GM12873 (cell line): ENCODE measurements at regions not wholly inside any gene's neighbourhood (a gene's known extent, or its start where the extent isn't known, plus 50 kb on each side); places are given as distances from the start of the nearest gene placed in this dataset.

Experiments used
- TF ChIP-seq, protein P1 (sequence below): IDR thresholded peaks from 2 replicates; pipeline ENCODE4 v1.5.1; 2012; ENCODE audit warnings: low read depth, mild to moderate bottlenecking, moderate library complexity, low read length, control low read depth; ENCODE audit not compliant: insufficient read depth; ENCODE audit errors: missing control alignments

DNA sequence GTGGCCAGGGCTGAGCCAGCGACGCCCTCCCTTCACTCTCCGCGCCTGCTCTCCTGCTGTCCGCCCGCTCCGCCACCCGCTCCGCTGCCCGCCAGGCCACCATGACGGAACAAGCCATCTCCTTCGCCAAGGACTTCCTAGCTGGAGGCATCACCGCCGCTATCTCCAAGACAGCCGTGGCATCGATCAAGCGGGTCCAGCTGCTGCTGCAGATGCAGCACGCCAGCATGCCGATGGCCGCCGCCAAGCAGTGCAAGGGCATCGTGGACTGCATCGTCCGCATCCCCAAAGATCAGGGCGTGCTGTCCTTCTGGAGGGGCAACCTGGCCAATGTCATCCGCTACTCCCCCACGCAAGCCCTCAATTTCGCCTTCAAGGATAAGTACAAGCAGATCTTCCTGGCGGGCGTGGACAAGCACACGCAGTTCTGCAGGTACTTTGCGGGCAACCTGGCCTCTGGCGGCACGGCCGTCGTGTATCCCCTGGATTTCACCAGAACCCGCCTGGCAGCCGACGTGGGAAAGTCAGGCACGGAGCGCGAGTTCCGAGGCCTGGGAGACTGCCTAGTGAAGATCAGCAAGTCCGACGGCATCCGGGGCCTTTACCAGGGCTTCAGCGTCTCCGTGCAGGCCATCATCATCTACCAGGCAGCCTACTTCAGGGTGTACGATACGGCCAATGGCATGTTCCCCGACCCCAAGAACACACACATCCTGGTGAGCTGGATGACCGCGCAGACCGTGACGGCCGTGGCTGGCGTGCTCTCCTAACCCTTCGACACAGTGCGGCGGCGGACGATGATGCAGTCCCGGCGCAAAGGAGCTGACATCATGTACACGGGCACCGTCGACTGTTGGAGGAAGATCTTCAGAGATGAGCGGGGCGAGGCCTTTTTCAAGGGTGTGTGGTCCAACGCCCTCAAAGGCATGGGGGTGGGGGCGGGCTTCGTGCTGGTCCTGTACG, 1130.4 kb upstream of the ACO1 start:
- TF ChIP-seq, protein P1, sequence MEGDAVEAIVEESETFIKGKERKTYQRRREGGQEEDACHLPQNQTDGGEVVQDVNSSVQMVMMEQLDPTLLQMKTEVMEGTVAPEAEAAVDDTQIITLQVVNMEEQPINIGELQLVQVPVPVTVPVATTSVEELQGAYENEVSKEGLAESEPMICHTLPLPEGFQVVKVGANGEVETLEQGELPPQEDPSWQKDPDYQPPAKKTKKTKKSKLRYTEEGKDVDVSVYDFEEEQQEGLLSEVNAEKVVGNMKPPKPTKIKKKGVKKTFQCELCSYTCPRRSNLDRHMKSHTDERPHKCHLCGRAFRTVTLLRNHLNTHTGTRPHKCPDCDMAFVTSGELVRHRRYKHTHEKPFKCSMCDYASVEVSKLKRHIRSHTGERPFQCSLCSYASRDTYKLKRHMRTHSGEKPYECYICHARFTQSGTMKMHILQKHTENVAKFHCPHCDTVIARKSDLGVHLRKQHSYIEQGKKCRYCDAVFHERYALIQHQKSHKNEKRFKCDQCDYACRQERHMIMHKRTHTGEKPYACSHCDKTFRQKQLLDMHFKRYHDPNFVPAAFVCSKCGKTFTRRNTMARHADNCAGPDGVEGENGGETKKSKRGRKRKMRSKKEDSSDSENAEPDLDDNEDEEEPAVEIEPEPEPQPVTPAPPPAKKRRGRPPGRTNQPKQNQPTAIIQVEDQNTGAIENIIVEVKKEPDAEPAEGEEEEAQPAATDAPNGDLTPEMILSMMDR = no peak

DNA sequence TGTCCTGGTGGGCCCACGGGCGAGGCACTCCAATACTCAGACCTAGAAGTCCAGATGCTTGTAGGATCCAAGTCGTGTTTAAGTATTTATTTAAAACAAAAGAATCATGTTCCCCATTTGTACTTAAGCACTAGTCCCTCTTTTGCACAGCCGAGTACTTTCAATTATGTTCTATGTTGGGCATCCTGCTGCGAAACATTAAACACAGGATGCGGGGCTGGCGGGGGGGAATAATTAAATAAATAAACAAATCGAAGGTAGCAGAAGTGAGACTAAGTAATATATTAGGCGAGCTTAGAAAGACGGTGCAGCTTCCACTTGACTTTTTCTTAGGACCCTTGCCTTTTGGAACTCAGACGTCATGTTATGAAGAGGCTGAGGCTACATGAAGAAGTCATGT, 1129.2 kb upstream of the ACO1 start:
- TF ChIP-seq, protein P1 = no peak

DNA sequence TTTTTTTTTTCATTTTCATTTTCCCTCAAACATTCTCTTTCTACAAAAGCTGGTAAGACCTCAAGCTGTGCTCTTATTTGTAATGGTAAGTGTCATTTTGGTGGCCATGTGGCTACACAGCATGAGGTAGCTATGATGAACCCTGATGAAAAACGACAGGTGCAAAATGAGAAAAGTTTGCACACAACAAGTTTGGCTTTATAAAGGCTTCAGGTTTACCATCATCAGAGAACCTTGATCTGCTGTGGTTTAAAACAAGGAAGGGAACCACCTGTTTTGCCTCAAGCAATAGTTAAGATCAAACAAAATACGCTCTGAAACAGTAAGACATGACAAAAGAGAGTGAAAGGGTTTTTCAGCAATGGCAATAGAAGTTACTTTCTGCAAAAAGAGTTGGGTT, 1124.6 kb upstream of the ACO1 start:
- TF ChIP-seq, protein P1 = no peak

DNA sequence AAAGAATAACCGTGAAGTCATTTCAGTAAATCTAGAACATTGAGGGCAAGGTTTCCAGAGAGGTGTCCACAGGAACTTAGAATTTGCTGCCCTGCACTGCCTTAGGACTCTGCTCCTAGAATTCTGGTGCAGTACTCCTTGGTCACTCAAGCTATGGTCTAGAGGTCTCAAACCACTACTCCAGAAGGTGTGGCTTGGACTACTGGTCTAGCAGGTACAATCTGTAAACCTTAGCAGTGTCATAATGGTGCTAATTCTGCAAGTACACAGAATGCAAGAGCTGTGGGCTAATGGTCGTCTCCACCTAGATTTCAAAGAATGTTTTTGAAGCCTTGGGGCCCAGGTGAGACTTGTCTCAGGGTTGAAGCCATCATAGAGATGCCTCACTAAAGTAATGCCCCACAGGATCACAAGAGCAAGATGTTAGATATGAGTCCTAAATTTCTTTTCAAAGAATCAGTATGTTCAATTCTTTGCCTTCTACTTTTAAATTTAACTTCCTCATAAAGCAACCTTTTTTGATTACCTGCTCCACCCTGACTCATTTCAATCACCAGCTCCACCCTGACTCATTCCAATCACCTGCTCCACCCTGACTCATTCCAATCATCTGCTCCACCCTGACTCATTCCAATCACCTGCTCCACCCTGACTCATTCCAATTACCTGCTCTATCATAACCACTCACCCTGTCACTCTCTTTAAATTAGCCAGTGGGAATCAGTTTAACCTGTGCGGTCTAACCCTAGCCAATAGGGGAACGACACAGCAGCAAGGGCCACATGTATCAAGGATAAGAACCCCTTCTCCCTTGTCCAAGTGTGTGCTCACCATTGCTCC, 1111.8 kb upstream of the ACO1 start:
- TF ChIP-seq, protein P1 = no peak

DNA sequence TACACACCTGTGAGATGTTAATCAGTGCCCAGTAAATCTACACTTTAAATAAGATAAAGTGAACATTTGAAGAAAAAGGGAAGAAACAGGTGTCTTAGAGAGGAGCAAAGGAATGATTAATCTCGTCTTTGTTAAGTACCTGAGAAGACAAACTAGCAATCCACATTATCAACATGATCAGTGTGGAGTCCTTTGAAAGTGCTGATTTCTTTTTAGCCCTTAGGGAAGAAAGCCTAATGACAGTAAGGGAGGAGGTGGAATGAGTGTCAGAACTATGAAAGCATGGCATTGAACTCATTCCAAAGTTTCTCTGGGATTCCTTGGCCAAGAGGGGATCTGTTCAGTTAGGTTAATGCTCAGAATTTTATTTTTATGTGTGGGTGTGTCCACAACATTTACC, 1109.0 kb upstream of the ACO1 start:
- TF ChIP-seq, protein P1 = no peak

DNA sequence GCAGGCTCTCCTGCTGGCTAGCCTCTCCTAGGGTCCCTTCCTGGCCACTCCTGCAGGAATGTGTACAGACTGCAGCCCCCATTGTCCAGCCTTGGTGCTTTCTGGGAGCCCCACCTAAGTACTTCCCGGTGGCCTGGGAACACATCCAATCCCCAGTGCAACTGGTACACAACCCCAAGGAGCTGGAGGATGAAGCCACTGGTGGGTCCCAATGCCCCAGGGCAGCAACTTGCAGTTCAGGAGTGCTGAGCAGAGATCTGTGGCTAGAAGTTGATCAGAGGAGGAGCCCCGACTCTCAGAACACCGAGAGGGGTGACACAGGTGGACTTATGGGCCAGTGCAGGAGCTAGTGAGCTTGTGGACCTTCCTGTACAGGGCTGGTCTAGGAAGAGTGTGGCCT, 1093.7 kb upstream of the ACO1 start:
- TF ChIP-seq, protein P1 = no peak

DNA sequence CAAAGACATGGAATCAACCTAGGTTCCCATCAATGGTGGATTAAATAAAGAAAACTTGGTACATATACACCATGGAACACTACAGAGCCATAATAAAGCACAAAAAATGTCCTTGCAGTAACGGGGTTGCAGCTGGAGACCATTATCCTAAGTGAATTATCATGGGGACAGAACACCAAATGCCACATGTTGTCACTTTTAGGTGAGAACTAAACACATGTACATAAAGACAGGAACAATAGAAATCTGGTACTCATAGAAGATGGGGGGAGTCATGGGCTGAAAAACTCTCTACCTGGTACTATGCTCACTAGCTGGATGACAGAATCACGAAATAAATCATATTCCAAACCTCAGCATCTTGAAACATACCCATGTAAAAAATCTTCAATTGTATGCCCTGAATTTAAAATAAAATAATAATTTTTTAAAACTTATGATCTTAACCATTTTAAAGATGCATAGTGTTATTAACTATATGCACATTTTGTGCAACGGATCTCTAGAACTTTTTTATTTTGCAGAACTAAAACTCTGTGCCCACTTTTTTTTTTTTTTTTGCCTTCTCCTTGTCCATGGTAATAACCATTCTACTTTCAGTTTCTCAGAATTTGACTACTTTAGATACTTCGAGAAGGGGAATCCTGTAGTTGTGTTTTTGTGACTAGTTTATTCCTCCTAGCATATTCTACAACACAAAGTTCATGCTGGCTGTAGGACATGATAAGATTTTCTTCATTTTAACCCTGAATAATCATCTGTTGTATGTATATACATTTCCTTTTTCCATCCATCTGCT, 1081.6 kb upstream of the ACO1 start:
- TF ChIP-seq, protein P1 = no peak
